Keratinocyte (primary cell): ENCODE measurements at regions not wholly inside any gene's neighbourhood (a gene's known extent, or its start where the extent isn't known, plus 50 kb on each side); places are given as distances from the start of the nearest gene placed in this dataset.

Experiments used
- DNase-seq: peaks from one replicate; pipeline ENCODE4 v3.0.0-alpha.2; 2011; ENCODE audit warnings: low read depth, missing footprints, low spot score
- FAIRE-seq: peaks from 2 replicates; lab custom pipeline; 2011; peaks lifted over from hg19 to GRCh38; lab: Jason Lieb, UNC
- H2AFZ ChIP-seq: 2 replicates; pipeline ENCODE4 v1.6.0; 2012; ENCODE audit warnings: low read length, control low read depth, inconsistent platforms; ENCODE audit not compliant: control insufficient read depth
- H3K27ac ChIP-seq: 2 replicates; pipeline ENCODE4 v1.5.1; 2011; ENCODE audit warnings: low read length; ENCODE audit not compliant: control insufficient read depth, insufficient read depth
- H3K27me3 ChIP-seq: 3 replicates; pipeline ENCODE4 v1.6.0; 2011; ENCODE audit warnings: low read length; ENCODE audit not compliant: control insufficient read depth, insufficient read depth; ENCODE audit errors: extremely low read depth
- H3K36me3 ChIP-seq, 2 experiments: 2 replicates in 1 of 2; 3 replicates in 1 of 2; pipeline ENCODE4 v1.5.1; 2011; ENCODE audit warnings: low read length in 2 of 2, mild to moderate bottlenecking in 1 of 2; ENCODE audit not compliant: control insufficient read depth in 2 of 2, insufficient read depth in 2 of 2; ENCODE audit errors: extremely low read depth in 1 of 2
- H3K4me1 ChIP-seq: 3 replicates; pipeline ENCODE4 v1.5.1; 2011; ENCODE audit warnings: low read length; ENCODE audit not compliant: control insufficient read depth, insufficient read depth; ENCODE audit errors: extremely low read depth
- H3K4me2 ChIP-seq: 3 replicates; pipeline ENCODE4 v1.6.0; 2011; ENCODE audit warnings: low read depth, low read length; ENCODE audit not compliant: control insufficient read depth, insufficient read depth; ENCODE audit errors: extremely low read depth
- H3K4me3 ChIP-seq, 3 experiments: fragments of 200-600 bp in 1 of 3; sonication (generic) in 1 of 3; 2 replicates in 2 of 3; 3 replicates in 1 of 3; pipeline ENCODE4 v1.5.1; 2011 to 2016; ENCODE audit warnings: low read length in 3 of 3, mild to moderate bottlenecking in 3 of 3, control low read depth in 2 of 3, inconsistent platforms in 1 of 3, low read depth in 1 of 3, mixed read lengths in 1 of 3, mixed run types in 1 of 3, moderate library complexity in 1 of 3; ENCODE audit not compliant: control insufficient read depth in 2 of 3, insufficient read depth in 2 of 3; ENCODE audit errors: extremely low read depth in 1 of 3
- H3K79me2 ChIP-seq: 2 replicates; pipeline ENCODE4 v1.6.0; 2012; ENCODE audit warnings: low read length; ENCODE audit not compliant: control insufficient read depth, insufficient read depth
- H3K9ac ChIP-seq: 3 replicates; pipeline ENCODE4 v1.6.0; 2011; ENCODE audit warnings: low read length; ENCODE audit not compliant: control insufficient read depth, insufficient read depth; ENCODE audit errors: extremely low read depth
- H3K9me1 ChIP-seq: 3 replicates; pipeline ENCODE4 v1.6.0; 2011; ENCODE audit warnings: low read length; ENCODE audit not compliant: control insufficient read depth, insufficient read depth; ENCODE audit errors: extremely low read depth
- H3K9me3 ChIP-seq: 2 replicates; pipeline ENCODE4 v1.5.1; 2012; ENCODE audit warnings: low read depth, low read length; ENCODE audit not compliant: control insufficient read depth
- H4K20me1 ChIP-seq: 3 replicates; pipeline ENCODE4 v1.6.0; 2011; ENCODE audit warnings: low read length; ENCODE audit not compliant: control insufficient read depth, insufficient read depth; ENCODE audit errors: extremely low read depth
- CTCF ChIP-seq, 3 experiments: IDR thresholded peaks in 1 of 3; conservative IDR thresholded peaks in 1 of 3; optimal IDR thresholded peaks in 1 of 3; 2 replicates in 2 of 3; 3 replicates in 1 of 3; pipeline versions ENCODE3 to v1.5.1; 2011; ENCODE audit warnings: low read length in 3 of 3, mild to moderate bottlenecking in 3 of 3, moderate library complexity in 2 of 3, control low read depth in 1 of 3, inconsistent platforms in 1 of 3; ENCODE audit not compliant: insufficient read depth in 2 of 3; ENCODE audit errors: extremely low read depth in 1 of 3
- EZH2 ChIP-seq: IDR thresholded peaks from one replicate; pipeline ENCODE4 v1.6.1; 2012; ENCODE audit warnings: inconsistent platforms, mild to moderate bottlenecking, low read length, moderate library complexity
- dilution Hi-C: fragments of 300-500 bp; cut with MboI; formaldehyde crosslinking; loops from one replicate; pipeline ENCODE4 v1.7.0; 2020; ENCODE audit warnings: low sequenced_read_pairs; ENCODE audit not compliant: extremely low pct_ligation_motif_present

GRCh38 chr4:135194477-135194876 is 992.9 kb upstream of the PABPC4L start:
- DNase-seq: no peak
- FAIRE-seq: no peak
- Histone ChIP-seq H3K27me3 (no peaks in the 10 kb centered on the region), H3K9ac (no peak overlapping the region), H3K36me3 (no peaks in the 10 kb centered on the region), H3K4me2 (no peak overlapping the region), H3K27ac (no peak overlapping the region), H3K4me3 (no peak overlapping the region), H3K4me1 (no peaks in the 10 kb centered on the region), H3K9me3 (no peaks in the 10 kb centered on the region), H3K79me2 (no peaks in the 10 kb centered on the region), H4K20me1 (no peaks in the 10 kb centered on the region), H2AFZ (no peak overlapping the region), H3K9me1 (no peaks in the 10 kb centered on the region)
- dilution Hi-C loops: no loop called here
- no peak for TF ChIP-seq CTCF (optimal IDR thresholded peaks at IDR 0.05 in 1 of 3, IDR thresholded peaks at IDR 0.05 in 1 of 3, conservative IDR thresholded peaks at IDR 0.05 in 1 of 3; ENCODE audit: extremely low read depth in 1 of 3, insufficient read depth in 2 of 3, low read length in 3 of 3)
- TF ChIP-seq EZH2: no peak

GRCh38 chr4:135192751-135193535 is 991.4 kb upstream of the PABPC4L start:
- no peaks in the 10 kb centered on the region for H3K27me3 ChIP-seq
- no peak for TF ChIP-seq CTCF (optimal IDR thresholded peaks at IDR 0.05 in 1 of 3, IDR thresholded peaks at IDR 0.05 in 1 of 3, conservative IDR thresholded peaks at IDR 0.05 in 1 of 3; ENCODE audit: extremely low read depth in 1 of 3, insufficient read depth in 2 of 3, low read length in 3 of 3)
- TF ChIP-seq EZH2: no peak
- H2AFZ ChIP-seq: no peak overlapping the region
- DNase-seq (no peak), FAIRE-seq (no peak)
- no peak overlapping the region for H3K27ac ChIP-seq
- dilution Hi-C loops: no loop called here
- no peak overlapping the region for H3K4me3 ChIP-seq
- no peak overlapping the region for H3K4me2 ChIP-seq
- no peaks in the 10 kb centered on the region for H3K79me2 ChIP-seq
- no peaks in the 10 kb centered on the region for H4K20me1 ChIP-seq
- no peaks in the 10 kb centered on the region for H3K9me1 ChIP-seq
- H3K9ac ChIP-seq: no peak overlapping the region
- H3K9me3 ChIP-seq: no peaks in the 10 kb centered on the region
- no peaks in the 10 kb centered on the region for H3K36me3 ChIP-seq
- no peaks in the 10 kb centered on the region for H3K4me1 ChIP-seq
